SK-N-MC (cell line): ENCODE measurements at regions not wholly inside any gene's neighbourhood (a gene's known extent, or its start where the extent isn't known, plus 50 kb on each side); places are given as distances from the start of the nearest gene placed in this dataset.

Experiments
- EZH2 ChIP-seq: fragments of 200-600 bp; sonication (generic); IDR thresholded peaks from one replicate; pipeline ENCODE4 v1.6.1; 2017; ENCODE audit warnings: antibody characterized with exemption
- POLR2AphosphoS5 ChIP-seq: IDR thresholded peaks from 2 replicates; pipeline ENCODE4 v1.6.1; 2012; ENCODE audit warnings: mild to moderate bottlenecking, low read depth, low read length, borderline replicate concordance

GRCh38 chr4:55754754-55755350 is 64.7 kb upstream of the EXOC1L start:
- TF ChIP-seq EZH2: no peak
- TF ChIP-seq POLR2AphosphoS5: no peak
